ENCODE measurements at regions not wholly inside any gene's neighbourhood (a gene's known extent, or its start where the extent isn't known, plus 50 kb on each side); places are given as distances from the start of the nearest gene placed in this dataset.

- no peak overlapping the region for H4K91ac ChIP-seq (ENCODE audit: insufficient read length, low read depth, low read length)
- H3K4me1 ChIP-seq (ENCODE audit: insufficient read depth, low read length) = peaks cover 9% of the 10 kb centered on the region; the same call in 1 of the 2 replicates
- H2BK120ac ChIP-seq (ENCODE audit: low read depth, low read length, poor library complexity, severe bottlenecking) = no peak overlapping the region
- Mint-ChIP-seq H3K4me1 (peaks cover 29% of the 10 kb centered on the region in 2 experiments), H3K27me3 (ENCODE audit: low read depth) (peaks cover 39% of the 10 kb centered on the region), H3K36me3 (ENCODE audit: insufficient read depth in 1 of 3, low read depth in 3 of 3) (no peaks in the 10 kb centered on the region), H3K27ac (no peak overlapping the region), H3K9me3 (peaks cover 0 to 2% of the 10 kb centered on the region in 2 experiments; a peak in 1 of 5 replicates), H3K4me3 (no peak overlapping the region)
- H3K4me2 ChIP-seq (ENCODE audit: insufficient read depth, insufficient read length, low read length) = no peak overlapping the region
- H3K4ac ChIP-seq (ENCODE audit: low read depth, low read length) = no peak overlapping the region
- no peak overlapping the region for H3K9ac ChIP-seq (ENCODE audit: extremely low read depth, insufficient read length, low read length)
- H3K9me3 ChIP-seq (ENCODE audit: control insufficient read depth, low read depth, low read length) = no peaks in the 10 kb centered on the region
- H3K18ac ChIP-seq (ENCODE audit: insufficient read length, low read depth, low read length) = no peak overlapping the region
- H3K27me3 ChIP-seq (ENCODE audit: insufficient read depth, low read length) = peaks cover 1% of the 10 kb centered on the region; the same call in 1 of the 2 replicates
- H4K5ac ChIP-seq (ENCODE audit: insufficient read length, low read depth, low read length) = no peak overlapping the region
- H4K20me1 ChIP-seq (ENCODE audit: control insufficient read depth, insufficient read depth, insufficient read length) = no peaks in the 10 kb centered on the region
- no peak overlapping the region for H2BK5ac ChIP-seq (ENCODE audit: insufficient read length, low read length)
- H3K79me2 ChIP-seq (ENCODE audit: insufficient read depth, low read length) = no peaks in the 10 kb centered on the region
- no CpG with 5 or more reads among the region's 1 CpG for WGBS (ENCODE audit: extremely low coverage, insufficient read length, low lambda C conversion rate)
- no peaks in the 10 kb centered on the region for H3K23me2 ChIP-seq (ENCODE audit: insufficient read length, low read depth, low read length, poor library complexity, severe bottlenecking)
- no peak for TF ChIP-seq CTCF (conservative IDR thresholded peaks at IDR 0.05)
- H3K56ac ChIP-seq (ENCODE audit: insufficient read length, low read depth, low read length) = no peak overlapping the region
- no peak overlapping the region for H3K27ac ChIP-seq (ENCODE audit: insufficient read length, low read depth, low read length)
- H3K14ac ChIP-seq (ENCODE audit: insufficient read depth, low read length) = no peak overlapping the region
- no peak overlapping the region for H2AFZ ChIP-seq (ENCODE audit: low read length)
- no peak overlapping the region for H2BK12ac ChIP-seq (ENCODE audit: insufficient read length, low read depth, low read length)
- no peak overlapping the region for H2BK15ac ChIP-seq (ENCODE audit: low read depth, low read length)
- no peak overlapping the region for H2AK5ac ChIP-seq (ENCODE audit: insufficient read length, low read length)
- no peak overlapping the region for H4K8ac ChIP-seq (replicated peaks; ENCODE audit: insufficient read length, low read depth, low read length)
- H2BK20ac ChIP-seq (ENCODE audit: low read depth, low read length, poor library complexity, severe bottlenecking) = no peak overlapping the region
- no peak overlapping the region for H3K23ac ChIP-seq (ENCODE audit: insufficient read length, low read depth, low read length)
- no peaks in the 10 kb centered on the region for H3K79me1 ChIP-seq (ENCODE audit: insufficient read depth, low read depth, low read length, poor library complexity, severe bottlenecking)
- no peak for DNase-seq
- H3T11ph ChIP-seq (ENCODE audit: low read length) = no peak overlapping the region
Observed at GRCh38 chr16:50472472-50472871, 75.7 kb upstream of the NKD1 start.

All from H9 (cell line).